ENCODE measurements at regions not wholly inside any gene's neighbourhood (a gene's known extent, or its start where the extent isn't known, plus 50 kb on each side); places are given as distances from the start of the nearest gene placed in this dataset.

- Histone ChIP-seq H4K20me1 (ENCODE audit: insufficient read depth, low read length) (no peaks in the 10 kb centered on the region), H3K27ac (ENCODE audit: low read length) (no peak overlapping the region), H3K9me2 (replicated peaks; ENCODE audit: insufficient read depth, low read length) (no peaks in the 10 kb centered on the region), H3F3A (ENCODE audit: insufficient read depth, low read length) (no peaks in the 10 kb centered on the region), H3K36me3 (replicated peaks; ENCODE audit: insufficient read depth, low read length) (no peaks in the 10 kb centered on the region), H3K4me3 (ENCODE audit: low read length) (no peak overlapping the region), H3K4me1 (ENCODE audit: low read length) (no peaks in the 10 kb centered on the region), H2AFZ (ENCODE audit: low read length) (no peak overlapping the region), H3K9me3 (replicated peaks; ENCODE audit: insufficient read depth, low read length) (no peaks in the 10 kb centered on the region), H3K9ac (ENCODE audit: low read length) (no peak overlapping the region), H3K79me2 (ENCODE audit: low read length) (no peaks in the 10 kb centered on the region), H3K27me3 (replicated peaks; ENCODE audit: insufficient read depth, low read length) (no peaks in the 10 kb centered on the region), H3K4me2 (ENCODE audit: low read depth, low read length) (no peak overlapping the region)
- no peak for DNase-seq
- no peak for TF ChIP-seq EZH2phosphoT487 (IDR thresholded peaks at IDR 0.05; ENCODE audit: low read length)
- no peak for TF ChIP-seq EZH2 (optimal IDR thresholded peaks at IDR 0.05; ENCODE audit: low read depth, low read length)
- no peak for TF ChIP-seq CTCF (IDR thresholded peaks at IDR 0.05; ENCODE audit: low read length)
Measured at GRCh38 chr2:7771781-7772180, 854.6 kb downstream of the RNF144A start.

- H2AFZ ChIP-seq (ENCODE audit: low read length) = no peak overlapping the region
- H3K4me2 ChIP-seq (ENCODE audit: low read depth, low read length) = peak overlapping the region; percentile 7; the same call in 1 of the 2 replicates
Measured at GRCh38 chr2:7773362-7774360, 856.4 kb downstream of the RNF144A start.

GRCh38 chr2:7774481-7774880, 857.3 kb downstream of the RNF144A start:
- DNase-seq = no peak
- H3K27me3 ChIP-seq (replicated peaks; ENCODE audit: insufficient read depth, low read length) = no peaks in the 10 kb centered on the region
- no peaks in the 10 kb centered on the region for H3K36me3 ChIP-seq (replicated peaks; ENCODE audit: insufficient read depth, low read length)
- H3F3A ChIP-seq (ENCODE audit: insufficient read depth, low read length) = no peaks in the 10 kb centered on the region
- H3K4me3 ChIP-seq (ENCODE audit: low read length) = no peak overlapping the region
- no peak overlapping the region for H2AFZ ChIP-seq (ENCODE audit: low read length)
- no peaks in the 10 kb centered on the region for H3K9me2 ChIP-seq (replicated peaks; ENCODE audit: insufficient read depth, low read length)
- H3K9me3 ChIP-seq (replicated peaks; ENCODE audit: insufficient read depth, low read length) = no peaks in the 10 kb centered on the region
- H3K9ac ChIP-seq (ENCODE audit: low read length) = no peak overlapping the region
- TF ChIP-seq CTCF (IDR thresholded peaks at IDR 0.05; ENCODE audit: low read length) (no peak), EZH2phosphoT487 (IDR thresholded peaks at IDR 0.05; ENCODE audit: low read length) (no peak), EZH2 (optimal IDR thresholded peaks at IDR 0.05; ENCODE audit: low read depth, low read length) (no peak)
- no peaks in the 10 kb centered on the region for H3K79me2 ChIP-seq (ENCODE audit: low read length)
- H4K20me1 ChIP-seq (ENCODE audit: insufficient read depth, low read length) = no peaks in the 10 kb centered on the region
- no peaks in the 10 kb centered on the region for H3K4me1 ChIP-seq (ENCODE audit: low read length)
- H3K27ac ChIP-seq (ENCODE audit: low read length) = no peak overlapping the region
- no peak overlapping the region for H3K4me2 ChIP-seq (ENCODE audit: low read depth, low read length)

More at GRCh38 chr2:7773362-7774360, 856.4 kb downstream of the RNF144A start:
- no peaks in the 10 kb centered on the region for H3K9me2 ChIP-seq (replicated peaks; ENCODE audit: insufficient read depth, low read length)
- no peak for TF ChIP-seq EZH2phosphoT487 (IDR thresholded peaks at IDR 0.05; ENCODE audit: low read length)
- no peak for TF ChIP-seq EZH2 (optimal IDR thresholded peaks at IDR 0.05; ENCODE audit: low read depth, low read length)
- no peak for TF ChIP-seq CTCF (IDR thresholded peaks at IDR 0.05; ENCODE audit: low read length)
- no peaks in the 10 kb centered on the region for H3K79me2 ChIP-seq (ENCODE audit: low read length)
- H3K9me3 ChIP-seq (replicated peaks; ENCODE audit: insufficient read depth, low read length) = no peaks in the 10 kb centered on the region
- no peaks in the 10 kb centered on the region for H3K27me3 ChIP-seq (replicated peaks; ENCODE audit: insufficient read depth, low read length)
- no peak overlapping the region for H3K4me3 ChIP-seq (ENCODE audit: low read length)
- no peaks in the 10 kb centered on the region for H3F3A ChIP-seq (ENCODE audit: insufficient read depth, low read length)
- H4K20me1 ChIP-seq (ENCODE audit: insufficient read depth, low read length) = no peaks in the 10 kb centered on the region
- no peaks in the 10 kb centered on the region for H3K4me1 ChIP-seq (ENCODE audit: low read length)
- no peak overlapping the region for H3K27ac ChIP-seq (ENCODE audit: low read length)
- no peaks in the 10 kb centered on the region for H3K36me3 ChIP-seq (replicated peaks; ENCODE audit: insufficient read depth, low read length)
- no peak overlapping the region for H3K9ac ChIP-seq (ENCODE audit: low read length)
- DNase-seq = peak; percentile 19
